ENCODE measurements at regions not wholly inside any gene's neighbourhood (a gene's known extent, or its start where the extent isn't known, plus 50 kb on each side); places are given as distances from the start of the nearest gene placed in this dataset.
"Not testable (repeated sequence)": the region's sequence is repeated elsewhere in the genome, so short reads cannot be mapped to it uniquely, and the experiment has no call there.

DNA sequence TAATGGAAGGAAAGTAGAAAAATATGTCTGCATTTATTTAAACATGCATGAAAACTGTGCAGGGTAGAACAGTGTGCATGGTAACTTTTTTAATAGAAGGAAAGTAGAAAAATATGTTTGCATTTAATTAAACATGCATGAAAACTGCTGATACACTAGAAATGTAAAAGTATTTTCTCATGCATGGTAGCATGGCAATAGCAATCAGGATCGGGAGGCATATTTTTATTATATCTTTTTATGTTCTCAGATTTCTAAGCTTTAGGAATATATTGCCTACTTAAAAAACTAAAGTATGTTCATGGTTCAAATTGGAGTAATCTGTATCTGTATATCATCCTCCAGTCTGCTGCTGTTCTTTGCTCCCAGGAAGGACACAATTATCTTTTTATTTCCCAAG lies 1468.9 kb upstream of the GBE1 start:
- Histone ChIP-seq H3K4me1 (no peaks in the 10 kb centered on the region), H3K4me3 (no peak overlapping the region), H3K27ac (no peak overlapping the region), H3K27me3 (no peaks in the 10 kb centered on the region), H3K9me3 (no peaks in the 10 kb centered on the region), H3K36me3 (no peaks in the 10 kb centered on the region)
- no peak for DNase-seq
- no peak for TF ChIP-seq POLR2A (IDR thresholded peaks at IDR 0.05)

DNA sequence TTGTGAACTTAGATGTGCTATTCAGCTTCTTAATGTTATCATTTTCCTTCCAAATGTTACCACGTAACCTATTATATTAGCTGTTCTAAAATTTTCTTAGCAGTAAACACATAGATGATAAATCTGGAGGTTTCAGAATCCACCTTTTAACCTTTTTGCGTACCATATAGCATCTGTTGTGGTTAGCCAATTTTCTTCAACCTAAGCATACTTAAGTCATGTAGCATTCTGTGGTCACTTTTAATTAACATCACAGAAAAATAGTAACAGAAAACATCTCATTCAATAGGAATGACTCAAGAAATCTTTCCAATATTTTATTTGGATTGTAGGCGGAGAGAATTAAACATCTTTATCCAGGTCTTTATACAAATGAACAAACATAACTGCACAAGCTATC lies 1465.3 kb upstream of the GBE1 start:
- Histone ChIP-seq H3K36me3 (no peaks in the 10 kb centered on the region), H3K27ac (no peak overlapping the region), H3K27me3 (no peaks in the 10 kb centered on the region), H3K4me1 (no peaks in the 10 kb centered on the region), H3K4me3 (no peak overlapping the region), H3K9me3 (no peaks in the 10 kb centered on the region)
- no peak for DNase-seq
- TF ChIP-seq, protein P1, sequence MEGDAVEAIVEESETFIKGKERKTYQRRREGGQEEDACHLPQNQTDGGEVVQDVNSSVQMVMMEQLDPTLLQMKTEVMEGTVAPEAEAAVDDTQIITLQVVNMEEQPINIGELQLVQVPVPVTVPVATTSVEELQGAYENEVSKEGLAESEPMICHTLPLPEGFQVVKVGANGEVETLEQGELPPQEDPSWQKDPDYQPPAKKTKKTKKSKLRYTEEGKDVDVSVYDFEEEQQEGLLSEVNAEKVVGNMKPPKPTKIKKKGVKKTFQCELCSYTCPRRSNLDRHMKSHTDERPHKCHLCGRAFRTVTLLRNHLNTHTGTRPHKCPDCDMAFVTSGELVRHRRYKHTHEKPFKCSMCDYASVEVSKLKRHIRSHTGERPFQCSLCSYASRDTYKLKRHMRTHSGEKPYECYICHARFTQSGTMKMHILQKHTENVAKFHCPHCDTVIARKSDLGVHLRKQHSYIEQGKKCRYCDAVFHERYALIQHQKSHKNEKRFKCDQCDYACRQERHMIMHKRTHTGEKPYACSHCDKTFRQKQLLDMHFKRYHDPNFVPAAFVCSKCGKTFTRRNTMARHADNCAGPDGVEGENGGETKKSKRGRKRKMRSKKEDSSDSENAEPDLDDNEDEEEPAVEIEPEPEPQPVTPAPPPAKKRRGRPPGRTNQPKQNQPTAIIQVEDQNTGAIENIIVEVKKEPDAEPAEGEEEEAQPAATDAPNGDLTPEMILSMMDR (IDR thresholded peaks at IDR 0.05) = no peak
- no peak for TF ChIP-seq POLR2A (IDR thresholded peaks at IDR 0.05)

- Histone ChIP-seq H3K27me3 (no peaks in the 10 kb centered on the region), H3K36me3 (no peaks in the 10 kb centered on the region)
- DNase-seq = no peak
Measured at GRCh38 chr3:83224101-83224868, 1462.8 kb upstream of the GBE1 start.

GRCh38 chr3:83218383-83219200 lies 1457.1 kb upstream of the GBE1 start:
- H3K4me1 ChIP-seq = no peaks in the 10 kb centered on the region
- H3K27ac ChIP-seq = no peak overlapping the region
- no peaks in the 10 kb centered on the region for H3K27me3 ChIP-seq
- peak in 1 of 3 donors; percentile 40 for DNase-seq
- H3K36me3 ChIP-seq = no peaks in the 10 kb centered on the region
- H3K4me3 ChIP-seq = no peak overlapping the region
- no peaks in the 10 kb centered on the region for H3K9me3 ChIP-seq
- TF ChIP-seq POLR2A (IDR thresholded peaks at IDR 0.05) = no peak
- TF ChIP-seq, protein P1 (IDR thresholded peaks at IDR 0.05) = no peak

More at GRCh38 chr3:83224101-83224868, 1462.8 kb upstream of the GBE1 start:
- H3K27ac ChIP-seq = no peak overlapping the region
- H3K9me3 ChIP-seq = no peaks in the 10 kb centered on the region
- no peak overlapping the region for H3K4me3 ChIP-seq
- H3K4me1 ChIP-seq = no peaks in the 10 kb centered on the region
- TF ChIP-seq POLR2A (IDR thresholded peaks at IDR 0.05) = no peak
- TF ChIP-seq, protein P1 (IDR thresholded peaks at IDR 0.05) = no peak

GRCh38 chr3:83217595-83218118 lies 1456.2 kb upstream of the GBE1 start:
- not testable (repeated sequence) for H3K27me3 ChIP-seq, H3K9me3 ChIP-seq, H3K4me1 ChIP-seq, H3K36me3 ChIP-seq, H3K4me3 ChIP-seq, H3K27ac ChIP-seq
- DNase-seq = peak in 1 of 3 donors; percentile 18

DNA sequence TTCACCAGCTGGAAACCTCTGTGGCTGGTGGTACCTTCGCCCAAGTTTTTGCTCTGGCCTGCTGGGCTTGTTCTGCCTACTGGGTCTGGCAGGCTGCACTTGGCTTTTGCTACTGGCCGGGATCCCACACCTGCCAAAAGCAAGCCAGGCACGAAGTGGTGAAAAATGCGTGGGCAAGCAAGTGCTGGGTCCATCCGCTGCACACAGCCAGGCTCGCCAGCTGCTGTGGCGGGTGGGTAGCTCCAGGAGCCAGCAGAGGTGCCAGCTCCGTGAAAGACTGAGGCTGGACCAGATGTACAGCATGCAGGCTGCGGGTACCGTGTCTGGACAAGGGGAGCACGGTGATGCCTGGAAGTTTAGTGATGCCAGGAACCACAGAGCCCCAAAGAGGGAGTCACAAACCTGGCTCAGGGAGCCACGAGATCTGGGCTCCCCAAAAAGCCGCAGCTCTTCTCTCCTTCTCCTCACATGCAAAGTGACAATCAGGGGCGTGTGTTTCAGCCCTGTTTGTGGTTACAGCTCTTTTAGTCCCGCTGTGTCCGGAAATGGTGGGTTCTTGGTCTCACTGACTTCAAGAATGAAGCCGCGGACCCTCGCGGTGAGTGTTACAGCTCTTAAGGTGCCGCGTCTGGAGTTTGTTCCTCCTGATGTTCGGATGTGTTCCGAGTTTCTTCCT lies 1455.6 kb upstream of the GBE1 start:
- H3K27ac ChIP-seq = no peak overlapping the region
- no peak overlapping the region for H3K4me3 ChIP-seq
- H3K9me3 ChIP-seq = no peaks in the 10 kb centered on the region
- H3K4me1 ChIP-seq = no peaks in the 10 kb centered on the region
- TF ChIP-seq POLR2A (IDR thresholded peaks at IDR 0.05) = no peak
- TF ChIP-seq, protein P1 (IDR thresholded peaks at IDR 0.05) = no peak
- peak in 1 of 3 donors; percentile 16 for DNase-seq
- no peaks in the 10 kb centered on the region for H3K36me3 ChIP-seq
- no peaks in the 10 kb centered on the region for H3K27me3 ChIP-seq

Data from Peyer's patch (tissue), 4 donors.